DMS114 treated with DMSO at 0.1 percent for 48 hours (cell line): ENCODE measurements at regions not wholly inside any gene's neighbourhood (a gene's known extent, or its start where the extent isn't known, plus 50 kb on each side); places are given as distances from the start of the nearest gene placed in this dataset.
"Not testable (repeated sequence)": the region's sequence is repeated elsewhere in the genome, so short reads cannot be mapped to it uniquely, and the experiment has no call there.

Source experiments
- DNase-seq: peaks from one replicate; lab custom pipeline; 2025; ENCODE audit not compliant: unreplicated experiment; lab: John Stamatoyannopoulos, UW

DNA sequence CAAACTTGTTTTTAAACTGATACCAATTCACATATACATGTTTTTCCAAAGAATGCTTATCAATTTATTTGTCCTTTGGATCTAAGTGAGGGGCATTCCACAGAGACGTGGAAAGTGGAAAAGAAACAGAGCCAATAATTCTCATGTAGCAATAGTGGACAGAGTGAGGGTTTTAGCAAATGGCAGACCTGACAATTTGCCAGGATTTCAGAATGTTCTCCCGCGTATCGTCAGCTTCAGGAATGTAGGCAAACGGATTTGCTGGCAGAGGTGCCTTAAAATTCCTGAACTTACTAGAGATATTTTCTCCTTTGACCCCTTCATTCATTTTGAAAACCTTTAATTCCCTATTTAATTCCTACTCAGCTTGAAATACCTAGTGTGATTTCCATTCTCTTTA is 193.4 kb upstream of the CPHXL start:
- no peak for DNase-seq

DNA sequence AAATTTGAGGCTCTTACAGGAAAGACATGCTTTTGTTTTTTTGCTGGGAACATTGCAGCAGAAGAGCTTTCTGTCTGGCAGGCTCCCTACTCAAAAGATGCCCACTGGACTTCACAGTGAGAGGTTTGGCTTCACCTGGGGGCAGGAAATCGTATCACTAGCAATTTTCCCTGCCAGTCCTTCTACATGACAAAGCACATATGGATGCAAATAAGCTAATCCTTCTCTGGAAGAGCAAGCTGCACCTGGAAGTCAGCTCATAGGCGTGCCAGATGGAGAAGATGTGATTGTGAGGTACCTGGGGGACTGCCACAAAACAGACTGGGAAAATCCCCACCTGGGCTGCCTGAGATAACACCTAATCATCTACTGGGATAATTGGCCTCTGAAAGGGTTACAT is 195.0 kb upstream of the CPHXL start:
- DNase-seq, result no peak

DNA sequence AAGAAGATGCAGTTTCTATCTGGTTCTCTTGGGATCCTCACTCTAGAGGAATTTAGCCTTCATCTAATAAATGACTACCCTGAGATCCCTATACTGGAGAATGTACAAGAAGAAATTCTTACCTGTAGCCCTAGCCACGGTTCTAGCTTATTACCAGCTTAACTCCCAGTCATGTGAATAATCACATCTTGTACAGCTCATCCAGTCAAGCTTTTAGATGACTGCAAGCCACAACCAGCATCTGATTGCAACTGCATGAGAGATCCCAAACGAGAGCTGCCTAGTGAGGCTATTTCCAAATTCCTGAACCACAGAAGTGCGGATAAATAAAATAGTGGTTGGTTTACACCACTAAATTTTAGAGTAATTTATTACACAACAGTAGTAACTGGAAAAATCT is 196.0 kb upstream of the CPHXL start:
- no peak for DNase-seq

DNA sequence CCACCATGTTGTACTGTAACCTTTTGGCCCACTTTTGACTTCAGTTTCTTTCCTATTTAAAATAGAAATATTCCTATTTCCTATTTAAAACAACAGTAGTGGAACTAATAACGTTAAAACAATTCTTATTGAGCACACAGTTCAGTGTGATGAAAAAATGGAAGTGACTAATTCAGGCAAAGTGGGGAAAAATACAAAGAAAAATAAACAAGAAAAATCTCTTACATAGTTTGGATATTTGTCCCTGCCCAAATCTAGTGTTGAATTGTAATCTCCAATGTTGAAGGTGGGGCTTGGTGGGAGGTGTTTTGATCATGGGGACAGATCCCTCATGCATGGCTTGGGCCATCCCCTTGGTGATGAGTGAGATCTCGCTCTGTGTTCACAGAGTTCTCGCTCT is 198.1 kb upstream of the CPHXL start:
- DNase-seq, result no peak

DNA sequence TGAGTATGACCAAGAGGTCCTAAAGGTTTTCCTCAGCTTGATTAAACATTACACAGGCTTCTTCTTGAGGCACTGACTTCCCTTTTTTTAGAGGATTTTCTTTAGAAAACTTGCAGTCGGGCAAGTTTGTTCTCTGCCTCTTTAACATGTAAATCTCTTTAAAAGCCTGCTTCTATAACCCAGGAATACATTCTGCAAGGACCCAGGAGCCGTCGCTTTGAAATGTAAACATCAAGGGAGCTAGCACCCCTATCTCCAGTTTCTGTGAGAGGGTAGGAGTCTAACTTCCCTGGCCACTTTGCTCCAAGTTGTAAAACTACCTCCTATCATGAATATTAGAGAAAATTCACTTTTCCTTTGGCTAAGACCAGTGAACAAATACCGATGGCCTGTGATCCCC is 201.5 kb upstream of the CPHXL start:
- no peak for DNase-seq

DNA sequence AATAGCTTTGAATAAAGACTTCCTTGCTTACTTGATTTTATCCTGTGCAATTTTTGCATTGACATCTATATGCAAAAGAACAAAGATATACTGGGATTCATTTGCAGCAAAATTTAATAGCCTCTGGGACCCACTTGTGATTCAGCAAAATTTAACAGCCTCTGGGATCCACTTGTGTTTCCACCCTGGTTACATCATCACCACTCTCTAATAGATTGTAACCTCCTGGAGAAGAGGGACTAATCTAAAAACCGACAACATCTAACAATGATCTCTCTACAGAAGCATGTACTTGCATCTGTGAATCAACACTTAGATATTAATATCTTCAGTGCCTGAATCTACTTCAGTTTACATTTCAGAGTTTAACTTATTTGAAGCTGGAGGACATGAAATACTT is 202.0 kb upstream of the CPHXL start:
- DNase-seq, result no peak

DNA sequence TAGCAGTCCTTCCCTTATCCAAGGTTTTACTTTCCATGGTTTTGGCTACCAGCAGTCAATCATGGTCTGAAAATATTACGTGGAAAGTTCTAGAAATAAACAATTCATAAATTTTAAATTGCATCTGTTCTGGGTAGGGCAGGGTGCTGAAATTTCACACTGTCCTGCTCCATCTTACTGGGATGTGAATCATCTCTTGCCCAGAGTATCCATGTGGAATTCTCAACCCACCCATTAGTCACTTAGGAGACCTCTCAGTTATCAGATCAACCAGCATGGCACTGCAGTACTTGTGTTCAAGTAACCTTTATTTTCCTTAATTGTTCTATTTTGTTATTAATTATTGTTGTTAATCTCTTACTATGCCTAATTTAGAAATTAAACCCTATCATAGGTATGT is 202.8 kb upstream of the CPHXL start:
- DNase-seq, result no peak

DNA sequence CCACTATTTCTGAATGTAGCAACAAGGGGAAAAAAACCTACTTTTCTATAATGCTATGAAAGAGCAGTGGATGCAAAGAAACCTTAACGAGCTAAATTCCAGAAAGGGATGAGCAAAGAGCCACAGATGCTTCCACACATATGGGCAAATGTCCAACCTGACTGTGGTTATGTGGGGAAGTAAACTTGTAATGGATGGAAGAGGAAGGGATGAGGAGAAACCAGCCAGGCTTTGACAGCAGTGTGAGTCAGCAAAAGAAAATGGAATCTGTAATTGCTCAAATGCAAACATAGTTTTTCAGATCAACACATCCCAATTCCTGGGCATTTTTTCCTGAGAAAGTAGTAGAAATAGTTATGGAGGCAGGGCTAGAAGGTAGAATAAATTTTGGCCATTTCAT is 204.8 kb upstream of the CPHXL start:
- DNase-seq, result no peak

DNA sequence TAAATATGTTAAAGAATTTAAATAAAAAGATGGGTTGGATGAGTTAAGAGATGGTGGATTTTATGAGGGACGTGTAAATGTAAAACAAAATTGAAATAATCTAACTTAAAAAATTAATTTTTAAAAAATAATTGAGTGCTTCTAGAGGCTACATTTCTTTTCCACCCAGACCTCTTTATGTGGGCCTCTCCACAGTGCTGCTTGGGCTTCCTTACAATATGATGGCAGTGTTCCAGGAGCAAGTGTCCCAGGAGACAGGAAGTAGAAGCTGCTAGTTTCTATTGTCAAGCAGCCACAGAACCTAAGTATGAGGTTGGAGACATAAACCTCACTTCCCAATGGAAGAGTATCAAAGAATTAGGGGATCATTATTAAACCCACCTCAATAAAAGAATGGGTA is 205.7 kb upstream of the CPHXL start:
- no peak for DNase-seq

DNA sequence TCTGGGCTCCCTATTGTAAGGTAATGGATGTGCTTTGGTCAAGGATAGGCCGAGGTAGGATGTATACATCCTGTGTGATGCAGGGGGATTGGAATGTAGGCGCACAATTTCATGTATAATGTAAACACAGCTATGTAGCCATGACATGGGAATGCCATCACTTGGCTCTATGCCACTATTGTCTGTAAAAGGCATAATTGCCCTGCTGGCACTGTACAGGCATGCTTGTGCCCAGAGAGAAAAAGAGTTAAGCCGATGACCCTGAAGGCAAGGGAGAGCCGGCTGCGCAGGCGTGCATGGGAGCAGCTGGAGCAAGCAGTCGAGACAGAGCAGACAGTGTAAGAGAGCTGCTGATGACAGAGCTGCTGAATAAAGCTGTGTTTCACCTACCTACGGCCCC is 212.5 kb upstream of the CPHXL start:
- DNase-seq, result no peak

DNA sequence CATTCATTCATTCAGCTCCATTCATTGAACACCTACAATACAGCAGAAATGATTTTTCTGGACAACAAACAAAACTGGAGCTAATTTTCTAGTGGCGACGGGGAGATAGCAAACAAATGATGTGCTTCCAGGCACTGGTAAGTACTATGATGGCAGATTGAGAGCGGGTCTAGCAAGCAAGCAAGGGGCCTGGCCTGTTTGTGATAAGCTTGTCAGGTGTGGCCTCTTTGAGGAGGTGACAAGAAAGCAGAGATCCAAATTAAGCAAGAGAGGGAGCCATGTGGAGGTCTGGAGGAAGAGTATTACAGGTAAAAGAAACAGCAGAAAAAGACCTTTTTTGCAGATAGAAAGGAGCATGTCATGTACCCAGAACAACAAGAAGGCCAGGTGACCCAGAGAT is 216.1 kb upstream of the CPHXL start:
- DNase-seq, result no peak

DNA sequence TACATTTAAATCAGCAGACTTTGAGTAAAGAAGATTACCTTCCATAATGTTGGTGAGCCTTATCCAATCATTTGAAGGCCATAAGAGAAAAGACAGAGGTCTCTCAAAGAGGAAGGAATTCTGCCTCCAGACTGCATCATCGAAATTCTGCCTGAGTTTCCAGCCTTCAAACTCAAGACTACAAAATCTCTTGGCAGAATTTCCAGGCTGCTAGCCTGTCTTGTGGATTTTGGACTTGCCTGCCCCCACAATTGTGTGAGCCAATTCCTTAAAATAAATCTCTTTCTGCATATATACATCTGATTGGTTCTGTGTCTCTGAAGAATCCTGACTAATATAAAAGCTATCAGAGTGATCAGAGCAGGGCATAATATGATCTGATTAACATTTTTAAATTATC is 216.6 kb upstream of the CPHXL start:
- no peak for DNase-seq

DNA sequence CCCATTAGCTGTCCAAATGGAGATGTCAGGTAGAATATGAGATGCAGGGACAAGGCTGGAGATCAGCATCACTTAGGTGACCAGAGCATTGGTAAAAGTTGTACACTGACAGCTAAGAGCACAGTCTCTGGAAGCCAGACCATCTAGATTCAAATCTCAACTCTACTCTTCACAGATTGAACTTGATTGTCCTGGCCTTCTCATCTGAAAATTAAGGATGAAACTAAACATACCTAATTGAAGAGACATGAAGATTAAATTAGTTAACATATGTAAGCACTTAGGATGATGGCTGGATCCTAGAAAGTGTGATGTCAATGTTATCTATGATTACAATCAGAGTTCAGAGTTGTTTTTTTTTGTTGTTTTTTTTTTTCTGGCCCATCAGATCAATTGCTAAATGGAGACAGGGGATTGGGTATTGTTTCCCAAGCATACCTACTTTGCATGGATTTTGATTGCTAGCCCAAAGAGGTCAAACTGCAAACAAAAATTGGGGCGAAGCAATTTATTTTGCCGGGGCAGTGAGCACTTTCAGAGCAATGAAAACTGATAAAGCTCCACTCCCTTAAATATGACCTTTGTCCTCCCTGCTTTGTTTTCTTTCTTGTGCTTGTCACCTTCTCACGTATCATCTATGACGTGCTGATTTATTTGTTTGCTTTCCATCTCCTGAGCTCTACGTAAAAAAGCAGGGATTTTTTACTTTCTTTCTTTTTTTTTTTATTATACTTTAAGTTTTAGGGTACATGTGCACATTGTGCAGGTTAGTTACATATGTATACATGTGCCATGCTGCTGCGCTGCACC is 217.6 kb upstream of the CPHXL start:
- DNase-seq, result no peak

DNA sequence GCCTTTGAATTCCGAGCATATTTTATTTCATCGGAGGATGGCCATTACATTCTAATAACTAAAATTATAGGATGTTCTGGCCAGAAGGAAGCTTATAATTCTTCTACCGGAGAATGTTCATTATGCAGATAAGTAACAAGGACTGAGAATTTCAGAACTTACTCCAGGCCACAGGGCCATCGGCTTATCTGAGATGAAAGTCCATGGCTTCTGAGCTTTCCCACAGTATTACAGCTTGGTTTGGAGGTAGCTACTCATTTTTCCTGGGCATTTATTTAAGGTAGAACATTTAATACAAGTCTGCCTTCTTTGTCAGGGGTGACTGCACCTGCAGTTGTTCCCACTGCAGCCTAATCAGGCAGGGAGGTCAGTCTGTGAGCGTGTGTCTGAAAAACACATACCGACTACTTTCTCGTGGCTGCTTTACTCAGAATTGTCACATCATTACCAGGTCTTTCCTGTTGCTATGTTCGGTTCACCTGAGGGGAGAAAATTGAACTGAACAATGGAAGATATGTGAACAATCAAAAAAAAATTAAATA is 219.7 kb upstream of the CPHXL start:
- no peak for DNase-seq

DNA sequence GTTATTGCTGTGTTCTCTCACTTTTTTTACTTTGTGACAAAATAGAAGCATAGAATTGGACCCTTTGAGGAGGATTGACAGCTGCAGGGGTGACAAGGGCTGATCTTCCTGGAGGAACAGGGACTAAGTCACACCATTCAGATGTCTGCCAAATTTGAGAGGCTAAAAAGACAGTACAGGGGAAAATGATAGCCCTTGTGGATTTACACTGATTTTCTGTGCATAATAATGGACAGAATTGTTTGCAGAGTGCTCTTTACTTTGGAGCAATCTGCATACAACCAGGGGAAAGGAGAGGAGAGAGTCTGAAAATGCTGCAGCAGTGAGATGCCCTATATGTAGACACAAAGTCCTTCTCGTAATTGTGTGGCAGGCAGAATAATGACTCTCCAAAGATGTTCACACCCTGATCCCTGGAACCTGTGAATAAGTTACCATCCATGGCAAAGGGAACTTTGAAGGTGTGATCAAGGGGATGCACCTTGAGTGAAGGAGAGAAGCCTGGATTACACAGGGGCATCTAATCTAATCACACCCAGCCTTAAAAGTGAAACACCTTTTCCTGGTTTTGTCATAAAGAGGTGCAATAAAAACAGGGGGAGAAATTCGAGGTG is 221.4 kb upstream of the CPHXL start:
- DNase-seq, result no peak

DNA sequence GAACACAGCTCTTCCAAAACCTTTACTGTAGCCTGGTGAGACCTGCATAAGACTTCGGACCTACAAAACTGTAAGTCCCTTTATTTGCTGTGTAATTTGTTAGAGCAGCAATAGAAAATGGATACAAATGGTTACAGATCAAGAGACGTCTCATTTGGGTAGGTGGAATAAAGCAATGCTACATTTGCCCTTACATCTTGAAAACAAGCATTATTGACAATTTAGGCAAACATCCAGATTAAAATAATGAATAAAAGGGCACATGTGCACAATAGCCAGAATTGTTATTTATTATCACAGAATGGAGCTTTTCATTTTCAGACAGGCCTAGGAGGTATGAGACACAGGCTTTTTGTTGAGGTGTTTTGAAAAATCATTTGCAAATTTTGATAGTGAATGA is 222.2 kb upstream of the CPHXL start:
- no peak for DNase-seq

DNA sequence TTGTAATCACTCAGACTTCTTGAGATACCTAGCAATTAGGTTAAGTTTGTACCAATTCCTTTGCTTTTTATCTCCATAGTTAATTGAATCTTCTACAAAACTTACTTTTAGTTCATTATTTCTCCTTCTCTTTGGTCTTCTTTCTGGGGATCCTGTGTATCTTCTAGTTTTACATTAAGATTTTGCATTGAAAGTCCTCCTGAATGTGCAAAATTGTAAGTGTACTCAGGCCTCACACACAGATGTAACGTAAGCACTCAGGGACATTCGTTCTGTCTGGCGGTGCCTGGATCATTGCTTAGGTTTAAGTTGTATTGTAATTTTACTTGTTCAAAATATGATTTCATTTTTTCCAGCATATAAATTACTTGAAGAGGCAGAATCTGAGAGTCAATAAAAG is 222.6 kb upstream of the CPHXL start:
- DNase-seq, result no peak

DNA sequence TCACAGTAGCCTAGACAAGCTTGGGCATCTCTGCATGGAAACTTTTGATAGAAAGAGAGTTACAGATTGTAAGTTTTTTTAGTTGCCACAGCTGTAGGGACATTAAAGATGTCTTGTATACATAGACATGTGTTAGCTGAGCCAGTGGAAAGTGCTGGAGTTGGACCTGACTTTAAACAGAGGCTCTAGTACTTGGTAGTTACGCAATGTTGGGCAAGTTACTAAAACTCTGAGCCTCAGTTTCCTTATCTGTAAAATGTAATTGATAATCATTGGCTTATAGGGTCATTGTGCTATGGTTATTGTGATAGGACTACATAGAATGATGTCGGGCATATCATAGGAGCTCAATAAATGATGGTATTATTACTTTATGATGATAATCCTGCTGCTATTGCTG is 225.8 kb upstream of the CPHXL start:
- no peak for DNase-seq

DNA sequence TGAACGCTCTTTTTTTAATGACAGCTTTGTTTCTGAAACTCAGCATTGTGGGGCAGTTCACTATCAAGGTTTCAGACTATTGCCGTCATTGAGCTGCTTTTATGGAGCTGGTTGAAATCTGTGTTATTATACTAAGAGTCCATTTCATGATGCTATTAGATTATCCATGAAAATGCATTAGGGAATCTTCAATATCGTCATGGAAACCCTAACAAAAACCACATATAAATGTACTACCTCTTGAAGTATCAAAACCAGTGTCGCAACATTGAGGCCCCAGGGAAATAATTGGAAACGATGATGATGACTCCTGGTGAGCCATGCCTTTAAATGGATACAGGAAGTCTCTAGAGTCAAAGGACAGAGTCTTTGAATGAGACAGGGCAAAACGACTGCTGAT is 231.6 kb upstream of the CPHXL start:
- no peak for DNase-seq

DNA sequence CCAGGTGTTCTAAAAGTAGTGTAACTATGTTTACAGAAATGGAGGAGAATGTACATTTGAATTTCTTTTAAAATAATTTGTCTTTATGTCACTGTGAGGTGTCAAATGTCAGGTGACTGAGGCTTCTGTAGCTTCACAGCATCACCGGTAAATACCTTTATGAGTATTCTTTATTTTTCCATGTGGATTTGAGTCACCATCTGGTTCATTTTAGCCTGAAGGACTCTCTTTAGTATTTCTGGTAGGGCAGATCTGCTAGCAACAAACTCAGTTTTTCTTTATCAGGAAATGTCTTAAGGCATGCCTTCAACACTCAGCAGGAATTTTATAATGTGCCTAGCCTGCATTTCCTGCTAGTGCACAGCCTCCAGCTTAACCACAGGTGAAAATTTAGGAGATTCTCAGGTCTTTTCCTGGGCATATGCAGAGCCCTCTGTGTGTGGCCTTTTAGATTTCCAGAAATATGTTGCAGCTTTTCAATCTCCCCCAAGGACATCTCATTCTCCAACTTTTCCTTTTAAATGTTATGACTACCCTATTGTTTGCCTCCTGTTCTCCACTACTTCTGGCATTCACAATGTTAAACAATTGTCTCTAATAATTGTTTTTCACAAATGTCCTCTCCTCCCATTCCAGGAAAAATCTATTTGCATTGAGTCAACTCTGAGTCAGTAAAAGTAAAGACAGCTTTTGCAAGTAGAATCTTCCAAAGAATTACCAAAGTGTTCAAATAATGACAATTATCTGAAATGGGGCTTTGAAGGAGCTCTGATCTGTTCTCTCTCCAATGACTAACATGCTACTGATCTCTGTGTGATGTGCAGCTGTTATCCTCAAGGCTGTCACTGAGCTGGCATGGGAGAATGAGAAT is 239.4 kb upstream of the CPHXL start:
- no peak for DNase-seq

DNA sequence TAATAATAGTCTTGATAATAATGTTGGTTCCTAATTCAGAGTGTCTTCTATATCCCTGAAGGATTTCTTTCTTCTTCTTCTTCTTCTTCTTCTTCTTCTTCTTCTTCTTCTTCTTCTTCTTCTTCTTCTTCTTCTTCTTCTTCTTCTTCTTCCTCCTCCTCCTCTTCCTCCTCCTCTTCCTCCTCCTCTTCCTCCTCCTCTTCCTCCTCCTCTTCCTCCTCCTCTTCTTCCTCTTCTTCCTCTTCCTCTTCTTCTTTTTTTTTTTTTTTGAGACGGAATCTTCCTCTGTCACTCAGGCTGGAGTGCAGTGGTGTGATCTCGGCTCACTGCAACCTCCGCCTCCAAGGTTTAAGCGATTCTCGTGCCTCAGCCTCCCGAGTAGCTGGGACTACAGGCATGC is 242.8 kb upstream of the CPHXL start:
- DNase-seq, result not testable (repeated sequence)

DNA sequence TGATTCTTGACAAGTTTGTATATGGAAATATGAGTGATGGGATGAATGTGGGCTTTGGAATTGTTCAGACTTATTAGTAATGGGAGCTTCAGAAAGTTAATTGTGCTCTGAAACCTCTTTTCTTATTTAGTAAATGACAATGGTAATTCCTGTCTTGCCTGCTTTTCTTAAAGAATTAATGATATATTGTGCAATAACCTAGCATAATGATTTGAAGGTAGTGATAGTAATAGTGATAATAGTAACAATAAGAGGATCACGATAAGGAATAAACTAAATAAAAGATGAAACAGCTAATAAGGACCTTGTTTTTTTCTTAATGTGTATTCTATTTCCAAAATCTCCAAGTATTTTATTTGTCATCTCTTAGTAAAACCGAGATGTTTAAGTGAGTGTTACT is 245.0 kb upstream of the CPHXL start:
- DNase-seq, result no peak
